IMR-90 (cell line): ENCODE measurements at regions not wholly inside any gene's neighbourhood (a gene's known extent, or its start where the extent isn't known, plus 50 kb on each side); places are given as distances from the start of the nearest gene placed in this dataset.

Source experiments
- ATAC-seq: fragments of 200-7000 bp; cut with Tn5 transposase; 2 replicates; pipeline ENCODE4 v1.9.1; 2020; ENCODE audit warnings: low read depth, mild to moderate bottlenecking, moderate library complexity
- BruUV-seq: library from RNA; stranded (reverse); fragments of 400-500 nt; replicated peaks from 2 replicates; lab custom pipeline; 2021; lab: Mats Ljungman, UMichigan
- CTCF ChIA-PET: fragments of 300-600 bp; formaldehyde crosslinking; extraction: SDS; loops from one replicate; lab custom pipeline; 2021; ENCODE audit warnings: antibody characterized with exemption; lab: Yijun Ruan, JAX
- POLR2A ChIA-PET: fragments of 300-600 bp; sonication (Branson Sonifier 250); formaldehyde crosslinking; loops from one replicate; lab custom pipeline; 2022; ENCODE audit warnings: antibody characterized with exemption; ENCODE audit not compliant: unreplicated experiment; lab: Charles Lee
- DNase-seq: peaks from one replicate; pipeline ENCODE4 v3.0.0; 2013
- H2AFZ ChIP-seq: replicated peaks from 2 replicates; pipeline ENCODE3; 2013; ENCODE audit warnings: low read length, mild to moderate bottlenecking; ENCODE audit not compliant: poor library complexity
- H2AK5ac ChIP-seq: 2 replicates; pipeline ENCODE4 v1.6.1; 2013; ENCODE audit warnings: low read depth, low read length, inconsistent platforms
- H2AK9ac ChIP-seq: replicated peaks from 2 replicates; pipeline ENCODE3; 2013; ENCODE audit warnings: mild to moderate bottlenecking, low read depth, low read length, moderate library complexity; ENCODE audit not compliant: poor library complexity
- H2BK120ac ChIP-seq: 2 replicates; pipeline ENCODE4 v1.6.1; 2013; ENCODE audit warnings: low read depth, low read length, inconsistent platforms
- H2BK15ac ChIP-seq: 3 replicates; pipeline ENCODE4 v1.6.1; 2013; ENCODE audit warnings: low read depth, low read length, inconsistent platforms
- H2BK20ac ChIP-seq: 2 replicates; pipeline ENCODE4 v1.6.1; 2013; ENCODE audit warnings: low read depth, mild to moderate bottlenecking, inconsistent platforms, low read length, moderate library complexity
- H2BK5ac ChIP-seq: 2 replicates; pipeline ENCODE4 v1.6.1; 2013; ENCODE audit warnings: mild to moderate bottlenecking, low read depth, low read length, inconsistent platforms; ENCODE audit not compliant: poor library complexity, severe bottlenecking
- H3K14ac ChIP-seq: replicated peaks from 2 replicates; pipeline ENCODE4 v1.6.1; 2013; ENCODE audit warnings: low read depth, low read length, inconsistent platforms
- H3K18ac ChIP-seq: 2 replicates; pipeline ENCODE4 v1.6.1; 2013; ENCODE audit warnings: low read depth, low read length, control low read depth
- H3K23ac ChIP-seq: 2 replicates; pipeline ENCODE4 v1.6.1; 2013; ENCODE audit warnings: low read depth, low read length, inconsistent platforms
- H3K27ac ChIP-seq: 2 replicates; pipeline ENCODE4 v1.5.1; 2013; ENCODE audit warnings: mild to moderate bottlenecking, control low read depth, low read length; ENCODE audit not compliant: insufficient read depth
- H3K27me3 ChIP-seq: 2 replicates; pipeline ENCODE4 v1.6.1; 2013; ENCODE audit warnings: low read length; ENCODE audit not compliant: control insufficient read depth, insufficient read depth
- H3K36me3 ChIP-seq: 2 replicates; pipeline ENCODE4 v1.6.1; 2013; ENCODE audit warnings: low read length, mixed read lengths; ENCODE audit not compliant: control insufficient read depth, insufficient read depth
- H3K4ac ChIP-seq: 2 replicates; pipeline ENCODE4 v1.6.1; 2013; ENCODE audit warnings: low read depth, low read length, inconsistent platforms
- H3K4me1 ChIP-seq: 2 replicates; pipeline ENCODE4 v1.6.1; 2013; ENCODE audit warnings: low read length, mixed read lengths; ENCODE audit not compliant: control insufficient read depth, insufficient read depth
- H3K4me2 ChIP-seq: 2 replicates; pipeline ENCODE4 v1.6.1; 2013; ENCODE audit warnings: low read depth, mild to moderate bottlenecking, control low read depth, low read length, moderate library complexity
- H3K4me3 ChIP-seq: 2 replicates; pipeline ENCODE4 v1.5.1; 2013; ENCODE audit warnings: low read depth, mild to moderate bottlenecking, control low read depth, low read length, moderate library complexity; ENCODE audit not compliant: insufficient read depth
- H3K56ac ChIP-seq: 2 replicates; pipeline ENCODE4 v1.6.1; 2013; ENCODE audit warnings: low read length, inconsistent platforms; ENCODE audit not compliant: insufficient read depth; ENCODE audit errors: extremely low read depth
- H3K79me1 ChIP-seq, 2 experiments: 2 replicates each; pipeline ENCODE4 v1.6.1; 2013; ENCODE audit warnings: low read length in 2 of 2, inconsistent platforms in 1 of 2, low read depth in 1 of 2
- H3K9ac ChIP-seq: 2 replicates; pipeline ENCODE4 v1.6.1; 2013; ENCODE audit warnings: low read depth, low read length, control low read depth
- H3K9me1 ChIP-seq: 2 replicates; pipeline ENCODE4 v1.6.1; 2013; ENCODE audit warnings: low read length, inconsistent platforms; ENCODE audit not compliant: insufficient read depth
- H3K9me3 ChIP-seq: 2 replicates; pipeline ENCODE4 v1.6.1; 2013; ENCODE audit warnings: low read length; ENCODE audit not compliant: control insufficient read depth, insufficient read depth
- H4K20me1 ChIP-seq: 2 replicates; pipeline ENCODE4 v1.6.1; 2013; ENCODE audit warnings: low read length, inconsistent platforms; ENCODE audit not compliant: insufficient read depth
- H4K5ac ChIP-seq: 2 replicates; pipeline ENCODE4 v1.6.1; 2013; ENCODE audit warnings: mild to moderate bottlenecking, low read depth, low read length, control low read depth
- H4K8ac ChIP-seq, 2 experiments: 2 replicates each; pipeline ENCODE4 v1.6.1; 2013; ENCODE audit warnings: low read depth in 2 of 2, low read length in 2 of 2, control low read depth in 1 of 2, inconsistent platforms in 1 of 2
- H4K91ac ChIP-seq: 2 replicates; pipeline ENCODE4 v1.6.1; 2013; ENCODE audit warnings: low read depth, low read length, inconsistent platforms; ENCODE audit not compliant: insufficient read depth
- MAFK ChIP-seq: IDR thresholded peaks from 2 replicates; pipeline ENCODE4 v1.6.1; 2012; ENCODE audit warnings: low read depth, low read length, improper control_type of control experiment
- NFE2L2 ChIP-seq: fragments of 150-350 bp; IDR thresholded peaks from 2 replicates; pipeline ENCODE4 v1.6.1; 2016; ENCODE audit warnings: low read depth, mild to moderate bottlenecking, low read length
- WGBS, 2 experiments: methylation state at CpG; one replicate each; pipeline versions ENCODE4 v1.1.5 to v1.1.7; 2013; ENCODE audit warnings: missing lambda C conversion rate in 2 of 2; ENCODE audit not compliant: insufficient read length in 1 of 2; ENCODE audit errors: extremely low coverage in 2 of 2; 5-methylcytosine and 5-hydroxymethylcytosine counted together
- dilution Hi-C: fragments of 300-500 bp; cut with HindIII; formaldehyde crosslinking; loops from one replicate; pipeline ENCODE4 v1.14.3; 2018; ENCODE audit warnings: low sequenced_read_pairs; ENCODE audit not compliant: unreplicated experiment
- in situ Hi-C: fragments of 300-500 bp; cut with MboI; formaldehyde crosslinking; loops from 3 replicates; pipeline ENCODE4 v1.14.3; 2019; ENCODE audit warnings: low sequenced_read_pairs, inconsistent platforms, mixed read lengths
- intact Hi-C: fragments of 100-400 bp; cut with micrococcal nuclease; formaldehyde crosslinking; loops from 2 replicates; pipeline ENCODE4 v1.10.0; 2022
- TF ChIP-seq, protein P1 (sequence below): conservative IDR thresholded peaks from 2 replicates; pipeline ENCODE4 v1.5.1; 2012; ENCODE audit warnings: mild to moderate bottlenecking, low read depth, low read length, improper control_type of control experiment

- Histone ChIP-seq H2AK9ac (no peak overlapping the region), H3K9ac (no peak overlapping the region), H2AK5ac (no peak overlapping the region), H4K20me1 (no peaks in the 10 kb centered on the region), H4K91ac (no peak overlapping the region), H3K27me3 (no peaks in the 10 kb centered on the region), H3K4me2 (no peak overlapping the region), H3K14ac (no peak overlapping the region), H3K27ac (no peak overlapping the region), H3K4me3 (no peak overlapping the region), H2BK5ac (no peak overlapping the region), H2BK120ac (no peak overlapping the region), H4K5ac (no peak overlapping the region), H2BK20ac (no peak overlapping the region), H3K56ac (no peak overlapping the region), H3K23ac (no peak overlapping the region), H3K4me1 (no peaks in the 10 kb centered on the region), H3K4ac (no peak overlapping the region), H3K9me3 (0 out of 2 replicates have a peak, but pooled peaks cover 2% of the 10 kb centered on the region), H3K36me3 (no peaks in the 10 kb centered on the region), H2AFZ (no peak overlapping the region), H3K18ac (no peak overlapping the region), H3K79me1 (no peaks in the 10 kb centered on the region), H4K8ac (no peak overlapping the region), H2BK15ac (no peak overlapping the region), H3K9me1 (no peaks in the 10 kb centered on the region)
- no peak for DNase-seq
- TF ChIP-seq MAFK = no peak
- no peak for TF ChIP-seq NFE2L2
- TF ChIP-seq, protein P1, sequence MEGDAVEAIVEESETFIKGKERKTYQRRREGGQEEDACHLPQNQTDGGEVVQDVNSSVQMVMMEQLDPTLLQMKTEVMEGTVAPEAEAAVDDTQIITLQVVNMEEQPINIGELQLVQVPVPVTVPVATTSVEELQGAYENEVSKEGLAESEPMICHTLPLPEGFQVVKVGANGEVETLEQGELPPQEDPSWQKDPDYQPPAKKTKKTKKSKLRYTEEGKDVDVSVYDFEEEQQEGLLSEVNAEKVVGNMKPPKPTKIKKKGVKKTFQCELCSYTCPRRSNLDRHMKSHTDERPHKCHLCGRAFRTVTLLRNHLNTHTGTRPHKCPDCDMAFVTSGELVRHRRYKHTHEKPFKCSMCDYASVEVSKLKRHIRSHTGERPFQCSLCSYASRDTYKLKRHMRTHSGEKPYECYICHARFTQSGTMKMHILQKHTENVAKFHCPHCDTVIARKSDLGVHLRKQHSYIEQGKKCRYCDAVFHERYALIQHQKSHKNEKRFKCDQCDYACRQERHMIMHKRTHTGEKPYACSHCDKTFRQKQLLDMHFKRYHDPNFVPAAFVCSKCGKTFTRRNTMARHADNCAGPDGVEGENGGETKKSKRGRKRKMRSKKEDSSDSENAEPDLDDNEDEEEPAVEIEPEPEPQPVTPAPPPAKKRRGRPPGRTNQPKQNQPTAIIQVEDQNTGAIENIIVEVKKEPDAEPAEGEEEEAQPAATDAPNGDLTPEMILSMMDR = peak; percentile 28; the same call in 1 of the 2 replicates
- in situ Hi-C loops (no loop called here), dilution Hi-C loops (no loop called here), intact Hi-C loops (no loop called here)
- POLR2A ChIA-PET = no interaction called here
- CTCF ChIA-PET = no interaction called here
- no peak for ATAC-seq
- WGBS, 2 experiments = no CpG with 5 or more reads among the region's 1 CpG
- BruUV-seq = no TSS peak
Measured at GRCh38 chr1:101474039-101474665, 237.3 kb downstream of the S1PR1 start.
